ENCODE measurements at regions not wholly inside any gene's neighbourhood (a gene's known extent, or its start where the extent isn't known, plus 50 kb on each side); places are given as distances from the start of the nearest gene placed in this dataset.

DNA sequence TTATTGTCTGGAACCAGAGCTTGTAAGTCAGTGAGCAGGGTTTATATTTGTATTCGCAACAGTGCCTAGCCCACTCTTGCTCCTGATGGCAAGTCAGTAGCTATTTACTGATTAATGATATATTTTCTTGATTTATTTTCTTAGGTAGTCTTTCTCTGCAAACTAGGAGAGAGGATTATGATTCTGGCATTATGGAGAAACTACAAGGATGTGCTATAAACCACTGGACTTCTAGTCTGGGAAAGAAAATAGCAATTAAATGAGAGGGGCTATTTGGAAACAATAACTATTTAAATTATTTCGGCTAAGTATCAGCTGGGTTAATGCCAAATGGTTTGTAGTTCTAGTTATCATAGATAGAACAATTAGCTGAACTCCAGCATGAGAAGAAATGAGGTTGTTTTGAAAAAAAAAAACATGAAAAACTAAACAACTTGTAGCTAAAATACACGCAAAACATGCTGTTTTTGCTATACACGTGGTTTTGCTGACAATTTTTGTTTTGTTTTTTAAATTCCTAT, 304.9 kb upstream of the TCF21 start:
- no peak for DNase-seq (ENCODE audit: low read depth in 2 of 2)

DNA sequence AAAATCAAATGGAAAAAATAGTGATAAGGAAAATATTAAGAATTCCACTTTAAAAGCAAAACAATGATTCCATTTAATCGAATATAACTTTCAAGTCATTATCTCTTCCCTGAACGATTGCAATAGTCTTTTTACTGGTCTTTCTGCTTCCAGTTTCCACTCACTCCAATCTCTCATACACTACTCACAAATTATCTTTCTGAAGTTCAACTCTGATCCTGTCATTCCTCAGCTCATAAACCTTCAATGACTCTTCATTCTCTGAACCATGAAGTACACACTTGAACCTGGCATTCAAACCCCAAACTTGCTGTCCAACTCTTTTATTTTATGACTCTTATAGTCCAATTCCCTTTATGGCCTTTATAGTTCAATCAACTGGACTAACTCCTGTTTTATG, 304.1 kb upstream of the TCF21 start:
- DNase-seq (ENCODE audit: low read depth in 2 of 2) = no peak

DNA sequence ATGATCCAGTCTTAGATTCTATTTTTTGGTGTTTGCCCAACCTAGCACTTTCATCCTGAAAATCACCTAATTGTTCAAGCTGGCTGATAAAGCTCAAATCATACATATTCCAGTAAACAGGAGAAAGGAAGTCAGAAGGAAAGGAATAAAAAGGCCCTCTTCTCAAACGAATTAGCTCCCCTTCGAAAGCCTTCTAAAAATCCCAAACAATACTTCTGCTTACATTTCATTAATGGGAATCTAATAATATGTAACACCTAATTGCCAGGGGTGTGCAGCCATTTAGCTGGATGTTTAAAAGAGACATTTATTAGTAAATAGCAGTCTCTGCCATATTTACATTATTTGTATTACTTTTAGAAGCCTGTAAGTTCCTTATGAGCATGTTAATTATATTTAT, 302.9 kb upstream of the TCF21 start:
- no peak for DNase-seq (ENCODE audit: low read depth in 2 of 2)

GRCh38 chr6:133587546-133588160, 301.3 kb upstream of the TCF21 start:
- DNase-seq (ENCODE audit: low read depth in 2 of 2) = no peak

- no peak for DNase-seq (ENCODE audit: low read depth in 2 of 2)
Measured at GRCh38 chr6:133590196-133590595, 298.7 kb upstream of the TCF21 start.

- DNase-seq (ENCODE audit: low read depth in 2 of 2) = no peak
Measured at GRCh38 chr6:133590814-133591213, 298.1 kb upstream of the TCF21 start.

DNA sequence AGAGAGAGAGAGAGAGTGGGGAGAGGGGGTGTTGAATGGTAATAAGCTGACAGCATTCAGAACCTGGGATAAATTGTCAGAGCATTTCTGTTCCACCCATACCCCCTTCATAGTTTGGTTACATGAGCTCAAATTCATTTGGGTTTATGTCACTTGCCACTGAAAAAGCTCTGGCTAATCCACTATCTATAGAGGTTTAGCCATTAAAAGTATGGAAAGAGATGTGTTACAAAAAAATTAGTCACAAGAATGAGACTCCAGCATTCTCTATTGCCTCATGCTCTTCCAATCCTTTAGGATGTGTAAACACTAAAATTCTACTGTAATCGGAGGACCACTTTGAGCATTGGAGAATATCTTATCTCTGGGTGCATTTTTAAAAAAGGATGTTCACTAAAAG, 297.6 kb upstream of the TCF21 start:
- no peak for DNase-seq (ENCODE audit: low read depth in 2 of 2)

GRCh38 chr6:133594652-133595110, 294.2 kb upstream of the TCF21 start:
- no peak for DNase-seq (ENCODE audit: low read depth in 2 of 2)

GRCh38 chr6:133595111-133595761, 293.7 kb upstream of the TCF21 start:
- no peak for DNase-seq (ENCODE audit: low read depth in 2 of 2)

DNA sequence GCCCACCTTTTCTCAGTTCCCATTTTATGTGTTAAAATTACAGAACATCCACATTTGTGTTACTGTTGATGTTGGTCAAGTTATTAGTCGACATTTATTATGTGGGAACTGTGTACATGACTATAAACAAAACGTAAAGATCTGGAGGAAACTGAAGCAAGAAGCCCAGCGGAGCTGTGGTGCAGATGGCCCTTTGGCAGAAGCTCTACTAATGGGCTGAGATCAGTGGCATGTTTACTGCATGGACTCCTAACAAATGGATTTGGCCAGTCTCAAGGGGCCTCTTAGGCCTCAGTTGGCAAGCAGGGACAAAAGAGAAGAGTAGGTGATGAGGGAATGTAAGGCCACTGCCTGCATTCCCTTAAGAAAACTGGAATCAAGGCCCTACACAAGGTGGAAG, 282.1 kb upstream of the TCF21 start:
- no peak for DNase-seq (ENCODE audit: low read depth in 2 of 2)

- DNase-seq (ENCODE audit: low read depth in 2 of 2) = no peak
Measured at GRCh38 chr6:133608620-133609019, 280.3 kb upstream of the TCF21 start.

DNA sequence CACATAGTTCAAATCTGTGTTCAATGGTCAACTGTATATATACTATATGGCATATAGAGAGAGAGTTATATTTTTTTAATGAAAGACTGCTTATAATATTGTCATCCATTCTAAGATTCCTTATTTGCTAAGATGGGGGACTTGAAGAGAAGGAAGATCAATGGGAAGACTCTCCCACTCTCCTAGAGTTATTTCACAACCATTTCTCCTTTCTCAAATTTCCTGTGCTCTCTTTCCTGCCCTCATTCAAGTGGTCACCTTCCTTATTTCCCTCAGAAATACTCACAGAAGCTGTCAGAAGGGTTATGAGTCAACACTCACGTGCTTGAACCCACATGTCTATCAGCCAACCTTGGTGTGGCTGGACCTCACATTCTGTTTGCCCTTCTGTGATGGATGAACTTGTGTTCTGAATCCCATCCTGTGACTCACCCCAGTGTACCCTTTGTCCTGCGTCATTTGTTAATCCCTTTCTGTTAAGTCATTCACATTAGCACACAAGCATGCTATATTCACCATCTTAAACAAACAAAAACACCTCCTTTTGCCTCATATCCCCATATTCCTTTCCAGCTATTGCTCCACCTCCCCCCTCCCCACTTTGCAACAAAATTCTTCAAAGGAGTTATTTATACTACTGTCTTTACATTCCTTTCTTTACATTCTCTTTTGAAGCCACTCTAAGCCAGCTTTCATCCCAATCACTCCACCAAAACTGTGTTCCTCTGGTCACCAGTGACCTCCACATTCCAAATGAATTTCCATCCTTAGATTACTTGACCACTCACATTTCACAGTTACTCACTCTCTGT, 279.3 kb upstream of the TCF21 start:
- DNase-seq (ENCODE audit: low read depth in 2 of 2) = no peak

DNA sequence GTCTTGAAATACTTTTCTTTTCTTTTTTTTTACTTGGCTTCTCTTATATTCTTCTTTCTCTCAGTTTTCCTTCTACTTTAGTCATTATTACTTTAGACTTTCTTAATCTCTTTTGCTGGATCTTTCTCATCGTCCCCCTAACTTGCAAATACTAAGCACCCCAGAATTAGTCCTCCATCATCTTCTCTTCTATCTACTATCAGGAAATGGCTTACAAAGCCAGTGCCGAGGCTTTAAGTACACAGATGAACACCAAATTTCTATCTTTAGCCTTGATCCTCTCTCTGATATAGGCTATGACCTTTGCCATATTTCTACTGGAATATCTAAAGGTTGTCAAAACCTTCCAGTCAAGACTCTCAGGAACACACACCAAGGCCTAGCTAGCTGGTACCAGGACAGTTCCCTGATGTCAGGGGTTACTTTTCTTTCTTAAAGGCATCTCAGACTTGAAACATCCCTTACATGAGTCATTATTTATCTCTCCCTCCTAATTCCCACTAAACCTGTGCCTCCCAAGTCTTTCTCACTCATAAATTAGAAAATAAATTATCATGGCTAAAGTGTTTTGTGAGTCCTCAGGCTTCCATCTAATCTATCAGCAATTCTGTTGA, 278.6 kb upstream of the TCF21 start:
- no peak for DNase-seq (ENCODE audit: low read depth in 2 of 2)

GRCh38 chr6:133610971-133611370, 277.9 kb upstream of the TCF21 start:
- DNase-seq (ENCODE audit: low read depth in 2 of 2) = no peak

DNA sequence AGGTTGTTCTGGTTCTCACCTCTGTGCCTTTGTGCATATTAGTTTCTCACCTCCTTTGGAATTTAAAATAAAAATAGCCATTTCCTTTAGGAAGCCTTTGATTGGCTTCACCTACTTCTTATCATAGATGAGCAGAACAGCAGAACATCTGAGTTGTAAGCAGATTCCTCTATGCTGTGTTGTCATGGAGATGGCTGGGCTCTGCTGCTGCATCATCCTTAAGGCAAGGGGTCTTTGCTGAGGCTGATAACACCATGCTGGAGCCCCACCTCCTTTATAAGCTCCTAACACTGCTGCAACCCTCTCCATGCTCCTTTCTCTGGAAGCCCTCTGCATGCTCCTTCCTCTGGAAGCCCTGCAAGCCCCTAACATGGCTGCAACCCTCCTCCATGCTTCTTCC, 276.5 kb upstream of the TCF21 start:
- no peak for DNase-seq (ENCODE audit: low read depth in 2 of 2)

DNA sequence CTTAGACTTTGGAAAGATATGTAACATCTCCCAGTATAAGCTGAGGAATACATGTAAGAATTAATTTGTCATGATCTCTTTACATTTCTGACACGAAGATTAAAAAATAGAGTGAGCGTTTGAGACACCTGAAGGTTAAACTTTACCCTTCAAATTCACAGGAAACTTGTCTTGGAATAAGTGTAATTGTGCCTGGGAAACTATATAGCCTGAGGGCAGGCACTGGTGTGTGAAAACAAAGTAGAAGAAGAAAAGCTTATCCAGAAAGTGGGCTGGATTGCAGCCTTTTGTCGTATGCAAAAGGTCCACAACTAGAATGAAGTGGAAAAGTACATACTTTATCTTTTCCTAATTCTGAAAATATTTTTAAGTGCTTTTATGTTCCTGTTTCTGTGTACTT, 275.7 kb upstream of the TCF21 start:
- DNase-seq (ENCODE audit: low read depth in 2 of 2) = no peak

DNA sequence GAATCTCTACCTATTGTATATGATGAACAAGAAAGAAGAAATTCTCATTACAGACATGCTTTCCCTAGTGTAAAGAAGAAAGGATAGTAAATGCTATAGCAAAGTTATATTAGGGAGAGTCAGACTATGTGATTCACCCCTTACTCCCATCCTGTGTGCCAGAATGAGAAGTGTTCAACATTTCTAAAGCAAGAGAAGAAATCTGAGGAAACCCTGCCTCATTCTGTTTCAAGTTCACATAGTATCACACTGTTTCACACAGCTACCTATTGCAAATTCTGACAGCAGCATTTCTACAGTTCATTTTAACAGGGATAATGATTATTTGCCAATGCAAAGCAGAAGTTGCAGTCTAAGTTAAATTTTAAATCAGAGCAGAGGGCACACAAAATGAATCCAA, 267.2 kb upstream of the TCF21 start:
- DNase-seq (ENCODE audit: low read depth in 2 of 2) = no peak

GRCh38 chr6:133623065-133623464, 265.8 kb upstream of the TCF21 start:
- no peak for DNase-seq (ENCODE audit: low read depth in 2 of 2)

GRCh38 chr6:133623621-133624020, 265.3 kb upstream of the TCF21 start:
- DNase-seq (ENCODE audit: low read depth in 2 of 2) = no peak

- no peak for DNase-seq (ENCODE audit: low read depth in 2 of 2)
Measured at GRCh38 chr6:133626096-133626666, 262.7 kb upstream of the TCF21 start.

- DNase-seq (ENCODE audit: low read depth in 2 of 2) = no peak
Measured at GRCh38 chr6:133629970-133630369, 258.9 kb upstream of the TCF21 start.

DNA sequence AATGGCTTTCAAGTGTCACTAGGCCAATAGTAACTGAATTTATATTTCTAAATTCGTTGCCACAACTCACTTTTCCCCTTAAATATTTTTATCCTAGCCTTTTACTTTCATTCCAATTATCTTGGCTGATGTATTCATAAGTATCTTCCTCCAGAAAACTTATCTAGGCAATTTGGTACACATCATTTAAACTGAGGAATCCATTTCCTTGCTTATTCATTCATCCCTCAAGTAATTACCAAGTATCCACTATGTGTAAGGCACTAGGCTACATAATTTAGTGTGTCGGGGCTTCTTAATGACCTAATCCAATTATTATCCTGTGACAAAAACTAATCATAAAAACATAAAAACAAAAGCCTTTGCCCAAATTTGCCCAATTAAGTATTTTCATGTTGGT, 258.3 kb upstream of the TCF21 start:
- no peak for DNase-seq (ENCODE audit: low read depth in 2 of 2)

Measured in stimulated activated CD8-positive, alpha-beta memory T cell treated with anti-CD3 and anti-CD28 coated beads, Interleukin-2, amount 100 ng/mL, for 48 hours (primary cell).